A549 (cell line): ENCODE measurements at regions not wholly inside any gene's neighbourhood (a gene's known extent, or its start where the extent isn't known, plus 50 kb on each side); places are given as distances from the start of the nearest gene placed in this dataset.

Source experiments
- ATAC-seq, 2 experiments: fragments of 200-7000 bp in 1 of 2; fragments of >200 bp in 1 of 2; cut with Nextera tagmentation in 1 of 2; cut with Tn5 transposase in 1 of 2; 3 replicates each; pipeline versions ENCODE4 v1.8.0 to v1.9.1; 2018 to 2020; ENCODE audit warnings: mild to moderate bottlenecking in 1 of 2, moderate library complexity in 1 of 2
- CTCF ChIA-PET: fragments of 300-600 bp; sonication (Branson Sonifier 250); formaldehyde crosslinking; extraction: SDS; loops from one replicate; lab custom pipeline; 2021; ENCODE audit warnings: antibody characterized with exemption, inconsistent platforms; lab: Yijun Ruan, JAX
- POLR2A ChIA-PET: fragments of 350-600 bp; formaldehyde crosslinking; extraction: SDS; loops from one replicate; lab custom pipeline; 2021; ENCODE audit warnings: antibody characterized with exemption, inconsistent platforms; lab: Yijun Ruan, JAX
- DNase-seq, 2 experiments: peaks; one replicate each; pipeline versions ENCODE4 v3.0.0 to v3.0.0-alpha.2; 2011 to 2016; ENCODE audit warnings: low read depth in 1 of 2, low spot score in 1 of 2
- FAIRE-seq: peaks from 2 replicates; lab custom pipeline; 2011; peaks lifted over from hg19 to GRCh38; lab: Jason Lieb, UNC
- H3K27ac ChIP-seq, 2 experiments: fragments of >200 bp; sonication (Bioruptor Twin); formaldehyde crosslinking; 3 replicates each; pipeline ENCODE4 v1.5.1; 2016 to 2017
- H3K4me1 ChIP-seq: fragments of >200 bp; sonication (Bioruptor Twin); formaldehyde crosslinking; 3 replicates; pipeline ENCODE4 v1.6.1; 2016
- H3K4me2 ChIP-seq: fragments of >200 bp; sonication (Bioruptor Twin); formaldehyde crosslinking; 3 replicates; pipeline ENCODE4 v1.6.1; 2016
- H3K4me3 ChIP-seq: fragments of >200 bp; sonication (Bioruptor Twin); formaldehyde crosslinking; 3 replicates; pipeline ENCODE4 v1.5.1; 2016
- H3K9me3 ChIP-seq: fragments of >200 bp; sonication (Bioruptor Twin); formaldehyde crosslinking; 3 replicates; pipeline ENCODE4 v1.6.1; 2016
- CBX2 ChIP-seq: fragments of 200-600 bp; sonication (generic); IDR thresholded peaks from 2 replicates; pipeline ENCODE4 v1.6.1; 2016; ENCODE audit warnings: low read depth, mild to moderate bottlenecking, borderline replicate concordance
- CBX8 ChIP-seq: fragments of 200-600 bp; sonication (generic); IDR thresholded peaks from 2 replicates; pipeline ENCODE4 v1.6.1; 2016
- CEBPB ChIP-seq, 2 experiments: fragments of >200 bp in 1 of 2; sonication (Bioruptor Twin) in 1 of 2; formaldehyde crosslinking in 1 of 2; IDR thresholded peaks; 2 replicates each; pipeline ENCODE4 v1.6.1; 2012 to 2016
- EHF ChIP-seq: fragments of 250-450 bp; sonication (Bioruptor Pico); IDR thresholded peaks from 2 replicates; pipeline ENCODE4 v1.5.0; 2020; ENCODE audit warnings: mild to moderate bottlenecking
- ELK1 ChIP-seq: fragments of 150-350 bp; IDR thresholded peaks from 2 replicates; pipeline ENCODE4 v1.6.1; 2014; ENCODE audit warnings: low read depth, mild to moderate bottlenecking, low read length
- FOSL2 ChIP-seq, 2 experiments: fragments of 450-650 bp in 1 of 2; fragments of >200 bp in 1 of 2; sonication (Bioruptor Twin) in 1 of 2; formaldehyde crosslinking; IDR thresholded peaks; 2 replicates each; pipeline versions ENCODE4 v1.5.0 to v1.6.1; 2016 to 2020; ENCODE audit warnings: mild to moderate bottlenecking in 1 of 2, moderate library complexity in 1 of 2
- FOXS1 ChIP-seq: fragments of 250-450 bp; sonication (Bioruptor Pico); IDR thresholded peaks from 2 replicates; pipeline ENCODE4 v1.5.0; 2020; ENCODE audit warnings: mild to moderate bottlenecking, moderate library complexity
- GATA3 ChIP-seq: IDR thresholded peaks from 2 replicates; pipeline ENCODE4 v1.6.1; 2012; ENCODE audit warnings: borderline replicate concordance
- HES2 ChIP-seq: fragments of >200 bp; sonication (Bioruptor Twin); formaldehyde crosslinking; IDR thresholded peaks from 2 replicates; pipeline ENCODE4 v1.6.1; 2016
- HEYL ChIP-seq: fragments of 250-450 bp; sonication (Bioruptor Pico); IDR thresholded peaks from 2 replicates; pipeline ENCODE4 v1.8.0; 2021; ENCODE audit warnings: mild to moderate bottlenecking, moderate library complexity
- HMGXB4 ChIP-seq: fragments of 250-450 bp; sonication (Bioruptor Pico); IDR thresholded peaks from 2 replicates; pipeline ENCODE4 v1.5.0; 2021; ENCODE audit warnings: mild to moderate bottlenecking, moderate library complexity, borderline replicate concordance
- HOXA7 ChIP-seq: fragments of 250-450 bp; sonication (Bioruptor Pico); IDR thresholded peaks from 2 replicates; pipeline ENCODE4 v1.5.0; 2020; ENCODE audit warnings: mild to moderate bottlenecking, moderate library complexity
- HOXB13 ChIP-seq: fragments of 250-450 bp; sonication (Bioruptor Pico); IDR thresholded peaks from 2 replicates; pipeline ENCODE4 v1.5.0; 2020; ENCODE audit warnings: low read depth, mild to moderate bottlenecking, moderate library complexity
- MAFK ChIP-seq: fragments of 450-650 bp; IDR thresholded peaks from 2 replicates; pipeline ENCODE4 v1.6.1; 2014; ENCODE audit not compliant: partially characterized antibody
- MAZ ChIP-seq: fragments of 150-350 bp; IDR thresholded peaks from 2 replicates; pipeline ENCODE4 v1.6.1; 2014; ENCODE audit warnings: antibody characterized with exemption, low read depth, low read length, borderline replicate concordance
- MYC ChIP-seq: IDR thresholded peaks from 2 replicates; pipeline ENCODE4 v1.6.1; 2012; ENCODE audit warnings: mild to moderate bottlenecking, inconsistent platforms, low read length, improper control_type of control experiment, borderline replicate concordance
- NPAS2 ChIP-seq: fragments of 250-450 bp; sonication (Bioruptor Pico); IDR thresholded peaks from 2 replicates; pipeline ENCODE4 v1.8.0; 2022; ENCODE audit warnings: mild to moderate bottlenecking, moderate library complexity, borderline replicate concordance
- NR3C1 ChIP-seq: fragments of >200 bp; sonication (Bioruptor Twin); formaldehyde crosslinking; IDR thresholded peaks from 3 replicates; pipeline ENCODE4 v1.6.1; 2017
- POLR2A ChIP-seq: IDR thresholded peaks from 2 replicates; pipeline ENCODE4 v1.6.1; 2012; ENCODE audit warnings: mild to moderate bottlenecking, low read length
- RCOR1 ChIP-seq: fragments of 150-350 bp; IDR thresholded peaks from 2 replicates; pipeline ENCODE4 v1.6.1; 2014; ENCODE audit warnings: antibody characterized with exemption, low read length, low read depth
- RFX5 ChIP-seq: fragments of 450-650 bp; IDR thresholded peaks from 2 replicates; pipeline ENCODE4 v1.7.1; 2014; ENCODE audit warnings: antibody characterized with exemption, mild to moderate bottlenecking, moderate library complexity
- RNF2 ChIP-seq: fragments of 200-600 bp; sonication (generic); IDR thresholded peaks from 2 replicates; pipeline ENCODE4 v1.6.1; 2016; ENCODE audit warnings: low read depth, mild to moderate bottlenecking, antibody characterized with exemption, moderate library complexity, borderline replicate concordance
- SMC3 ChIP-seq: fragments of >200 bp; sonication (Bioruptor Twin); formaldehyde crosslinking; IDR thresholded peaks from 3 replicates; pipeline ENCODE4 v1.6.1; 2018; ENCODE audit warnings: inconsistent platforms
- SREBF2 ChIP-seq: fragments of 450-650 bp; IDR thresholded peaks from 2 replicates; pipeline ENCODE4 v1.6.1; 2014; ENCODE audit warnings: mild to moderate bottlenecking, moderate library complexity
- TFCP2L1 ChIP-seq: fragments of 250-450 bp; sonication (Bioruptor Pico); IDR thresholded peaks from 2 replicates; pipeline ENCODE4 v1.5.0; 2021; ENCODE audit warnings: mild to moderate bottlenecking
- ZFP36 ChIP-seq: fragments of 450-650 bp; IDR thresholded peaks from 2 replicates; pipeline ENCODE4 v1.6.1; 2014; ENCODE audit warnings: borderline replicate concordance; ENCODE audit not compliant: partially characterized antibody
- ZSCAN20 ChIP-seq: fragments of 250-450 bp; sonication (Bioruptor Pico); IDR thresholded peaks from 2 replicates; pipeline ENCODE4 v1.8.0; 2022; ENCODE audit warnings: mild to moderate bottlenecking, moderate library complexity
- WGBS: methylation state at CpG from one replicate; pipeline ENCODE4 v1.1.6; 2017; ENCODE audit errors: missing lambda C conversion rate; 5-methylcytosine and 5-hydroxymethylcytosine counted together
- TF ChIP-seq, protein P1 (sequence below): fragments of 250-450 bp; sonication (Bioruptor Pico); IDR thresholded peaks from 2 replicates; pipeline ENCODE4 v1.5.0; 2020; ENCODE audit warnings: low read depth, mild to moderate bottlenecking, moderate library complexity

- DNase-seq (no peak), ATAC-seq (no peak), FAIRE-seq (no peak)
- CTCF ChIA-PET, result no interaction called here
- TF ChIP-seq CEBPB (IDR thresholded peaks at IDR 0.05), result peak in 1 of 2 experiments; percentile 49; a peak in 2 of 4 replicates
- TF ChIP-seq SREBF2, result no peak
- no peak for TF ChIP-seq GATA3
- TF ChIP-seq MAFK, result no peak
- TF ChIP-seq FOXS1 (CRISPR knock-in tag), result no peak
- no peak for TF ChIP-seq CBX8
- TF ChIP-seq ZSCAN20 (CRISPR knock-in tag), result no peak
- TF ChIP-seq RFX5, result no peak
- TF ChIP-seq ELK1, result no peak
- peak overlapping the region; percentile 9 to 66; a peak in 4 of 6 replicates for H3K27ac ChIP-seq
- no peak overlapping the region for H3K4me3 ChIP-seq
- 21% methylated on average over 4 of the region's 4 CpGs for WGBS
- POLR2A ChIA-PET, result no interaction called here
- peak overlapping the region; percentile 28 for H3K4me2 ChIP-seq
- no peaks in the 10 kb centered on the region for H3K9me3 ChIP-seq
- H3K4me1 ChIP-seq, result peaks cover 15% of the 10 kb centered on the region; the same call in 2 of the 3 replicates
These were observed 316.3 kb downstream of the TBC1D4 start for GRCh38 chr13:75165543-75166230.

DNA sequence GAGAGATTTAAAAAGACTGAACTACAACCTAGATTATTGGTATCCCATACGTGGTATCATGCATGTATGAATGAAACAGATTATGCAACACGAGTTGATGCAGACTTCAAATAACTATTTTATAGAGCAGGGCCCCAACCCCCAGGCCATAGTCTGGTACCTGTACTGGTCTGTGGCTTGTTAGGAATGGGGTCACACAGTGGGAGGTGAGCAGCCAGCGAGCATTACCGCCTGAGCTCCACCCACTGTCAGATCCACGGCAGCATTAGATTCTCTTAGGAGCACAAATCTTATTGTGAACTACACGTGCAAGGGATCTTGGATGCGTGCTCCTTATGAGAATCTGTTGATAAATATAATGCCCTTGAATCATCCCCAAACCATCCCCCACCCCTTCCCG, 320.2 kb downstream of the TBC1D4 start:
- no peak overlapping the region for H3K27ac ChIP-seq
- DNase-seq (no peak), FAIRE-seq (no peak), ATAC-seq (no peak)
- no peak overlapping the region for H3K4me3 ChIP-seq
- ChIA-PET CTCF (no interaction called here), POLR2A (no interaction called here)
- TF ChIP-seq CBX2, result no peak
- no peak for TF ChIP-seq HEYL (CRISPR knock-in tag)
- TF ChIP-seq RCOR1, result no peak
- TF ChIP-seq NPAS2 (CRISPR knock-in tag), result no peak
- TF ChIP-seq CBX8, result no peak
- no peak for TF ChIP-seq MAZ
- TF ChIP-seq, protein P1, sequence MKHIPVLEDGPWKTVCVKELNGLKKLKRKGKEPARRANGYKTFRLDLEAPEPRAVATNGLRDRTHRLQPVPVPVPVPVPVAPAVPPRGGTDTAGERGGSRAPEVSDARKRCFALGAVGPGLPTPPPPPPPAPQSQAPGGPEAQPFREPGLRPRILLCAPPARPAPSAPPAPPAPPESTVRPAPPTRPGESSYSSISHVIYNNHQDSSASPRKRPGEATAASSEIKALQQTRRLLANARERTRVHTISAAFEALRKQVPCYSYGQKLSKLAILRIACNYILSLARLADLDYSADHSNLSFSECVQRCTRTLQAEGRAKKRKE, result no peak
- no peak for TF ChIP-seq MAFK
- no peak for TF ChIP-seq HOXA7 (CRISPR knock-in tag)
- no peak for TF ChIP-seq NR3C1
- TF ChIP-seq SMC3, result no peak
- 69% methylated on average over 8 of the region's 8 CpGs for WGBS
- H3K9me3 ChIP-seq, result no peaks in the 10 kb centered on the region
- no peak overlapping the region for H3K4me2 ChIP-seq
- H3K4me1 ChIP-seq, result peaks cover 15% of the 10 kb centered on the region; the same call in 2 of the 3 replicates

DNA sequence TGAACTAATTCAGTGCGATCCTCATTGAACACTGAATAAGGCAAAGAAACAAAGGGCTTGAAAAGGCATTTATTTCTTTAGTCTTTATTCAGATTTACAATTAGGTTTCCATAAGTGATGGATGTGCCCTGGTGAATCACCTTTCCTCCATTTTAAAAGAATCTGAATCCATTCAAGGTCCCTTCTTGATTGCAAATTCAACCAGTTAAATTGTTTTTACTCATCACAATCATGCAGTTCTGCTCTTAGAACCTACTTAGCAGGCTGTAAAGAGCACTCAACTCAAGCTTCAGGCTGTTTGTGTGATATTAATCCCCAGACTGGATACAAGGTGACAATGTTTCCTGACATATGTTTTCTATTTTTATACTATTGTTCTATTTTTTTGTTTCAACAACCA, 321.0 kb downstream of the TBC1D4 start:
- WGBS, result 77% methylated on average over 1 of the region's 1 CpG
- Histone ChIP-seq H3K4me1 (peaks cover 9% of the 10 kb centered on the region; the same call in 2 of the 3 replicates), H3K4me3 (no peak overlapping the region), H3K27ac (no peak overlapping the region), H3K9me3 (no peaks in the 10 kb centered on the region), H3K4me2 (no peak overlapping the region)
- ATAC-seq (no peak), FAIRE-seq (no peak), DNase-seq (no peak)
- ChIA-PET CTCF (no interaction called here), POLR2A (no interaction called here)
- TF ChIP-seq POLR2A, result no peak
- TF ChIP-seq FOSL2 (IDR thresholded peaks at IDR 0.05), result no peak
- TF ChIP-seq FOSL2 (CRISPR knock-in tag; IDR thresholded peaks at IDR 0.05), result no peak
- no peak for TF ChIP-seq TFCP2L1
- TF ChIP-seq MYC, result no peak
- no peak for TF ChIP-seq HOXA7 (CRISPR knock-in tag)
- no peak for TF ChIP-seq MAFK
- no peak for TF ChIP-seq HES2
- TF ChIP-seq RNF2, result no peak
- no peak for TF ChIP-seq HMGXB4 (CRISPR knock-in tag)
- TF ChIP-seq EHF, result no peak
- TF ChIP-seq, protein P1, result no peak
- no peak for TF ChIP-seq GATA3
- no peak for TF ChIP-seq ZFP36
- TF ChIP-seq NR3C1, result no peak
- TF ChIP-seq HOXB13 (CRISPR knock-in tag), result no peak
- TF ChIP-seq ELK1, result no peak
